Central memory CD8-positive, alpha-beta T cell (primary cell): ENCODE measurements at regions not wholly inside any gene's neighbourhood (a gene's known extent, or its start where the extent isn't known, plus 50 kb on each side); places are given as distances from the start of the nearest gene placed in this dataset.

Experiments
- ATAC-seq: fragments of 150-1000 bp; cut with Tn5 transposase; replicated peaks from 2 replicates; pipeline ENCODE4 v1.10.0; 2022; ENCODE audit warnings: mild to moderate bottlenecking, moderate FRiP score, moderate number of reproducible peaks; ENCODE audit not compliant: poor library complexity, severe bottlenecking; ENCODE audit errors: extremely low read depth
- DNase-seq, 2 donors: peaks; one replicate each; pipeline ENCODE4 v3.0.0; 2021; ENCODE audit warnings: low spot score in 2 of 2
- H3K27ac Mint-ChIP-seq: one replicate; pipeline ENCODE4 v1.8.0; 2022; ENCODE audit warnings: low read depth, mild to moderate bottlenecking, moderate library complexity, mixed read lengths
- H3K27me3 Mint-ChIP-seq: one replicate; pipeline ENCODE4 v1.8.0; 2022; ENCODE audit warnings: mixed read lengths
- H3K36me3 Mint-ChIP-seq: one replicate; pipeline ENCODE4 v1.8.0; 2022; ENCODE audit warnings: mild to moderate bottlenecking, moderate library complexity, mixed read lengths; ENCODE audit not compliant: insufficient read depth
- H3K4me1 Mint-ChIP-seq: one replicate; pipeline ENCODE4 v1.8.0; 2022; ENCODE audit warnings: mixed read lengths
- H3K4me3 Mint-ChIP-seq: one replicate; pipeline ENCODE4 v1.8.0; 2022; ENCODE audit warnings: mild to moderate bottlenecking, moderate library complexity, mixed read lengths
- H3K9me3 Mint-ChIP-seq: one replicate; pipeline ENCODE4 v1.8.0; 2022; ENCODE audit warnings: mixed read lengths

DNA sequence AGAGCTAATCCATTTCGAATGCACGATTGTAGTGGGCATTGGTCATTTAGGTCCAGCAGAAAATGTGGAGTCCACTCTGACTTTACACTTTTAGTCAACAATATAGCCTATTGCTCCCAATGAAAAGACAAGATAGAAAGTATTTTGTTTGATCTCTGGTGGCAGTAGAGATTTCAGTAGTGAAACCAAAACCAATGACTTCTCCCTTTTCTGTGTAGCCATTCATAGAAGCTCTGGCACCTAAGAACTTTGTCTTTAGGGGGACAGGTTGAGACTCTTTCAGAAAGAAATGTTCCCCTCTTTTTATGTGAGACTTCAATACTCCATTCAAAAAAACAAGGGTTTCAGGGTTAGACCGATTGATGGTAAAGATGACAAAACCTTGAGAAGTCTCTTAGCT is 510.8 kb upstream of the POU3F2 start:
- H3K4me1 Mint-ChIP-seq, result no peaks in the 10 kb centered on the region
- ATAC-seq (no peak), DNase-seq (no peak)
- no peaks in the 10 kb centered on the region for H3K27me3 Mint-ChIP-seq
- no peak overlapping the region for H3K4me3 Mint-ChIP-seq
- H3K36me3 Mint-ChIP-seq, result no peaks in the 10 kb centered on the region
- no peak overlapping the region for H3K27ac Mint-ChIP-seq
- peaks cover 15% of the 10 kb centered on the region for H3K9me3 Mint-ChIP-seq

DNA sequence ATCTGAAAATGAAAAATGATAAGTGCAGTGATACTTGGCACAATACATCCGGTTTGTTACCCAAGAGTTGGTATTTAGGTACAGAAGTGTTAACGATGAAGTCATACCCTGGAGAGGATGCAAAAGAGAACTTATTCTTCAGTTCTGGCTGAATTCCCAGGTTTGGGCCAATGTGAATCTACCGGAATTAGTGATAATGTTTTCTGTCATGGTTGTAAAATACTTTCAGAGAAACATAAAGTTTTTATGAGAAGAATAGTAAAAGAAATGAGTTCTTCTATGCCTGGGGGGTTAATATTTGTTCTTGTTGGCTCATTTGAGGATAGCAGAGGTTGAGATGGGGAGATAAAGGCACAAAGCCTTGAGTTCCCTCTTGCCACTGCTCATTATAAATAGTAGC is 509.9 kb upstream of the POU3F2 start:
- Mint-ChIP-seq H3K27me3 (no peaks in the 10 kb centered on the region), H3K36me3 (no peaks in the 10 kb centered on the region), H3K4me1 (no peaks in the 10 kb centered on the region), H3K4me3 (no peak overlapping the region), H3K27ac (no peak overlapping the region), H3K9me3 (peaks cover 16% of the 10 kb centered on the region)
- ATAC-seq (no peak), DNase-seq (no peak)

DNA sequence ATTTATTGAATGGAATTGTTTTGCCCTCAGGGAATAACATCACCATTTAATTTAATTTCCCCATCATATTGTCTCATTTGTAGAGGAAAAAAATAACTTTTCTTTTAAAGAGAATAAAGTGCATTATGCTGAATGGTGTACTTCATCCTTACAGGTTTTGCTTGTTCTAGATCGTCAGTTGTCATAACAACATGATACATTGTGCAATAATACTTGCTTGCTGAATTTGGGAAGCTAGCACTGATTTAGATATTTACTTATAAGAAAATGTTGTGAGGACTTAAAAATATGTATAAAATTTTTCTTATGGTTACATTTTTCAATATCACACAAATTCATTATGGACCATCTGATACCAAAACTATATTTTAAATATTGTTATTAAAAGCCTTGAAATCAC is 509.0 kb upstream of the POU3F2 start:
- Mint-ChIP-seq H3K27ac (no peak overlapping the region), H3K4me3 (no peak overlapping the region), H3K4me1 (no peaks in the 10 kb centered on the region), H3K36me3 (no peaks in the 10 kb centered on the region), H3K27me3 (no peaks in the 10 kb centered on the region), H3K9me3 (peaks cover 16% of the 10 kb centered on the region)
- DNase-seq, result no peak
- ATAC-seq, result no peak

DNA sequence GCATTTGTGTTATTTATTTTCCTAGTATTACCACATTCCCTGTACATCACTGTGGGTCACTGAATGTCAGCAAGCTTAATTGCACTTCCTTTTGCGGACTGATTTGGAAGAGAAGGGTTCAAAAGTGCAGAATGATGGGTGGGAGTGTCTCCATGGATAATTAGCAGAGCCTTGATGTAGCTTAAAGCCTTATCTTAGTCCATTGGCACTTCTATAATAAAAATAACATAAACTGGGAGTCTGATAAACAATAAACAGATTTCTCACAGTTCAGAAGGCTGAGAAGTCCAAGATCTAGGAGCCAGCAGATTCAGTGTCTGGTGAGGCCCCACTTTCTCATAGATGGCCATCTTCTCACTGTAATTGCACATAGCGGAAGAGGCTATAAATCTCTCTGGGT is 501.1 kb upstream of the POU3F2 start:
- DNase-seq (no peak), ATAC-seq (no peak)
- H3K27ac Mint-ChIP-seq, result no peak overlapping the region
- H3K4me3 Mint-ChIP-seq, result no peak overlapping the region
- no peaks in the 10 kb centered on the region for H3K27me3 Mint-ChIP-seq
- peaks cover 17% of the 10 kb centered on the region for H3K9me3 Mint-ChIP-seq
- no peaks in the 10 kb centered on the region for H3K4me1 Mint-ChIP-seq
- no peaks in the 10 kb centered on the region for H3K36me3 Mint-ChIP-seq

DNA sequence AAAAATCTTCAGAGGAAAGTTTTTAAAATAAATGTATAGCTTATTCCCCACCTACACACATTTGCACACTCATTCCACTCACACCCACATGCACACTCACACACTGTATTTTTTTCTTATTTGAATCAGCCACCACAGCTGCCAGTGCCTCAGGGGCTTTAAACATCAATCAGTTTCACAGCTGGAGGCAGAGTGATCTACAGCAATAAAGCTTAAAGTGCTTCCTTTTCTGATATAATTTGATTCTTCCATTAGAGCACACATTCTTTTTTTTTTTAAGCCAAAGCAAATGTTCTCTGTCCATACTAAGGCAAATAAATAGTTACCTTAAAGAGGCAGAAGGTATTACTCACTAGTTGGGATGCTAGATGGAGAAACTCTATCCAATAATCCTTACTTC is 498.8 kb upstream of the POU3F2 start:
- Mint-ChIP-seq H3K27ac (no peak overlapping the region), H3K4me1 (no peaks in the 10 kb centered on the region), H3K4me3 (no peak overlapping the region), H3K9me3 (peaks cover 20% of the 10 kb centered on the region), H3K27me3 (no peaks in the 10 kb centered on the region), H3K36me3 (no peaks in the 10 kb centered on the region)
- no peak for ATAC-seq
- no peak for DNase-seq

DNA sequence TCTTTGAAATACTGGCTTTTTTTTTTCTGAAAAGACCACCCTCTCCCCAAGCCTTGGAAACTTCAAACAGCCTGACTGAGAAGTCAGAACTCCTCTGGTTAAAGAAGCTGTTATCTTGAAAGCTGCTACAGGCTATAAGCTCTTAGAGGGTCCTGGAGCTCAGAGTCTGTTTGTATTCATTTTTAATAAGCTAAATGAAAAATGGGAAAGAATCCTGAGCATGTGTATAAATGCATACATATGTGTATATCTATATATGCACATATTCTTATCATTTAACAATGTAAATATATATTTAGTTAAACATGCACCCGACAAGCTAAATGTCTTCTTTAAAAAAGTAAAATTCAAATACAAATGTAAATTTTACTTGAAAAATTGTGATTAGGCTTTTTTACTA is 494.9 kb upstream of the POU3F2 start:
- Mint-ChIP-seq H3K36me3 (no peaks in the 10 kb centered on the region), H3K27me3 (no peaks in the 10 kb centered on the region), H3K9me3 (peaks cover 11% of the 10 kb centered on the region), H3K4me3 (no peak overlapping the region), H3K27ac (no peak overlapping the region), H3K4me1 (no peaks in the 10 kb centered on the region)
- no peak for DNase-seq
- no peak for ATAC-seq

DNA sequence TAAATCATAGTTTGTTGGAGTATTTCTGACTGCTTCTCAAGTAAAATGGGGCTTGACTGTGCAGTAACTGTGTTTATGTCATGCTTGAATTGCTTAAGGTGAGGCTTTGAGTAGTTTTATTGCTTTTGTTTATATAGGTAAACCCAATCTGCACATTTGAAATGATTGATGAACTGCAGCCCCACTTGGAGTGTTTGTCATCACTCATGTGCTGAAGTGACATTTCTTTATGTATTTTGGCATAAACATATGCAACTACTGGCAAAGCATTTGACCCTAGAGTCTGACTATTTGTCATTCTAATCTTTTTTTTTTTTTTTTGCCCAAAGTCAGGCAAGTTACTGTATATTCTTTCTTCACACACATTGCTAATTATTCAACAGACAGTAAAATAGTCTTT is 491.4 kb upstream of the POU3F2 start:
- Mint-ChIP-seq H3K36me3 (no peaks in the 10 kb centered on the region), H3K4me3 (no peak overlapping the region), H3K27ac (no peak overlapping the region), H3K9me3 (peaks cover 10% of the 10 kb centered on the region), H3K4me1 (no peaks in the 10 kb centered on the region), H3K27me3 (no peaks in the 10 kb centered on the region)
- no peak for DNase-seq
- no peak for ATAC-seq

DNA sequence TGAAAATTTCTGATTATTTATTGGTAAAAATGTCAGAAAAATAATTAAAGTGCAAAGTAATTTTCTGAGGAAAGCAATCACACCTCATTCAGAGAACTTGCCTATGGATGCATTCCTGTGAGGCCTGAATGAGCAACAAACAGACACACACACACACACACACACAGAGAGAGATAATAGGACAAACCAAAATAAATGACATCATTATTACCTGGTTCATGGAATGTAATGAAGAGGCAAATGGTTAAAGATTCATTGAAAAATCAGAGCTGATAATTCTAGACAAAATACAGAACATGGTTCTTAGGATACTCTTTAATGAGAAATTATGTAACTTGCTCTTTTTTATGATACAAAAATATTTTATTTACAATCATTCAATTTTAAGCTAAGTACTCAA is 490.6 kb upstream of the POU3F2 start:
- Mint-ChIP-seq H3K27me3 (no peaks in the 10 kb centered on the region), H3K9me3 (peaks cover 5% of the 10 kb centered on the region), H3K27ac (no peak overlapping the region), H3K4me1 (no peaks in the 10 kb centered on the region), H3K36me3 (no peaks in the 10 kb centered on the region), H3K4me3 (no peak overlapping the region)
- DNase-seq, result no peak
- ATAC-seq, result no peak

DNA sequence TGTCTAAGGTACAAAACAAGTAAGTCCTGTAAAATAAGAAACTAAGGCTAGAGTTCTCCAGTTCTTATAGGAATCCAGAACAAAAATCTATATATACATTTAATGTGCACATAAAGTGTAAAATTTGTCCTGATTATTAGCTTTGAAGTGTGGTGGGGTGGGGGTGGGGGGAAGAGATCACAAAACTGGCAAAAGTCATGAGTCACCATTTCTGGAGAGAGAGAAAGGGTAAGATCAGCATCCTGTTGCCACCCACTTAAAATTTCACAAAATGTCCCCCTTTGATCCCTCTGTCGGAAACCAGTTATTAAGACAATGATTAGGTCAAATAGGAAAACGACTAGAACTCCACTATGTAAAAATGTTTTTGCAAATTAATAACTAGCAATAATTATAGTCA is 482.0 kb upstream of the POU3F2 start:
- DNase-seq (no peak), ATAC-seq (no peak)
- H3K4me3 Mint-ChIP-seq, result no peak overlapping the region
- H3K4me1 Mint-ChIP-seq, result no peaks in the 10 kb centered on the region
- H3K9me3 Mint-ChIP-seq, result no peaks in the 10 kb centered on the region
- no peaks in the 10 kb centered on the region for H3K36me3 Mint-ChIP-seq
- H3K27me3 Mint-ChIP-seq, result no peaks in the 10 kb centered on the region
- no peak overlapping the region for H3K27ac Mint-ChIP-seq

DNA sequence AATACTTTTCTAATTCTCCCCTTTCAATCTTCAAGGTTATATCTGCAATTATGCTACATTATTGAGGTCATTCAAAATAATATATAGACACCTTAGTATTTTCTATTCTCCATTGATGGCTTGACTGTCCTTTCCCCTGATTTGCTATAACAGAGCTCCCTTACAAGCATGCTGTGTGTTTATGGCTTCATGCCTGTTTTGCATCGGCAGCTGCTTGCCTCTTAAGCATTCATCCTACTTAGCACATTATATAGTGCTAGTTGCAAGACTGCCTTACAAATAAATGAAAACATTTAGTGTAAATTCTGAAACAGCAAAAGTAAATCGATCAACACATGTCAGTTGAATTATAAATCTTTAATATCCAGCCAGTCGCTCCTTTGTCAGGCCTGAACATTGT is 476.2 kb upstream of the POU3F2 start:
- H3K4me3 Mint-ChIP-seq, result no peak overlapping the region
- H3K36me3 Mint-ChIP-seq, result no peaks in the 10 kb centered on the region
- H3K27me3 Mint-ChIP-seq, result no peaks in the 10 kb centered on the region
- no peak for DNase-seq
- no peaks in the 10 kb centered on the region for H3K4me1 Mint-ChIP-seq
- ATAC-seq, result no peak
- H3K27ac Mint-ChIP-seq, result no peak overlapping the region
- H3K9me3 Mint-ChIP-seq, result peaks cover 5% of the 10 kb centered on the region

DNA sequence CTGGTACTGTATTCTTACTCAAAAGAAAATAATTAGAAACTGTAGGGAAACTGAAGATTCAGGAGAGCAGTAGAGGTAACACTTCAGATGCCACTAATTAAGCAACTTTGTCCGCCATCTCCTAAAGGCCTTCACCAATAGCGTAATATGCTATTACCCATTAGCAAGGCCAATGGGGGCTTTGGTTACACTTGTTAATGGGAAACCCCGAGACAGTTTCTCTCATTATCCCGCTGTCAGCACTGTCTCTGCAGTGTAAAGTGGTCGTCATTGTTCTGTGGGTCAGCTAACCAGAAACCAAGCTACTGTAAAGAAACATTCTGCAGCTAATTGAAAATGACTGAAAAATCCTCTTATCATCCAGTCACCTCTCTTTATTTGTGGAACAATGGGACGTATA is 468.0 kb upstream of the POU3F2 start:
- Mint-ChIP-seq H3K27ac (no peak overlapping the region), H3K36me3 (no peaks in the 10 kb centered on the region), H3K4me1 (no peaks in the 10 kb centered on the region), H3K4me3 (no peak overlapping the region), H3K27me3 (no peaks in the 10 kb centered on the region), H3K9me3 (peaks cover 16% of the 10 kb centered on the region)
- DNase-seq (no peak), ATAC-seq (no peak)

DNA sequence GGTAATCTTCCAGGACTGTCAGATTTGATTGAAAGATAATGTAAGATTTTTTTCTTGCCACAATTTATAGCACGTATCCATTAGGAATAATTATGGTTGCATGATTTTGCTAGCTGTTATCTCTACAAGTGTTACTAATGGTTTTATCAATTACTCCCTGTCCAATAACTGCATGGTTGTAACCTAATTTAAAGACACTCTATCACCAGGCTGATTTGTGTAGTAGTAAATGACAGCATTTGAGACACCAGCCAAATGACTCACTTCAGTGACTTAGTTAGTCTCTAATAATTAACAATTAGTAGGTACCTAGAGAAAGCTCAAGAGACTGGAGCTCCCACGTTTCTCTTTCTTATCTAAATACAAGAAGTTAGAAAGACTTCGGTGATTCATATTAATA is 453.8 kb upstream of the POU3F2 start:
- no peak for DNase-seq
- Mint-ChIP-seq H3K27me3 (no peaks in the 10 kb centered on the region), H3K4me1 (no peaks in the 10 kb centered on the region), H3K36me3 (no peaks in the 10 kb centered on the region), H3K4me3 (no peak overlapping the region), H3K27ac (no peak overlapping the region), H3K9me3 (peaks cover 20% of the 10 kb centered on the region)
- ATAC-seq, result no peak

DNA sequence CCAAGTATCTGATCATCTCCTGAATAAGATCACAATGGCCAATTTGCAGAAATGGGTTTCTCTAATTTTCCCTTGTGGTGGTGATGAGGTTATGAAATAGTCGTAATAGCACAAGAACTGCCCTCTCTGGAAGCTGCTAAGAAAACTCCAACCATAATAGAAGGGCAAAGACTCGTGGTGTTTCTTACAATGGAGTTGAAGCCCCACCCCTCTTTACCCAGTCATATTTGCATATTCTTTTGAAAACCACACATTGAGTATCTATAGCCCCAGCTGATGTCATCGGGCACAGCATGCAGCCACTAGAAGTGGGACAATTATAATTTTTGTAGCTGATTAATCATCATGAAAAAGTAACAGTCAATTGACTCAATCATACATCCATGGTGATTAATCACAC is 452.1 kb upstream of the POU3F2 start:
- Mint-ChIP-seq H3K27ac (no peak overlapping the region), H3K36me3 (no peaks in the 10 kb centered on the region), H3K4me3 (no peak overlapping the region), H3K4me1 (no peaks in the 10 kb centered on the region), H3K9me3 (peaks cover 12% of the 10 kb centered on the region), H3K27me3 (no peaks in the 10 kb centered on the region)
- ATAC-seq (no peak), DNase-seq (no peak)

DNA sequence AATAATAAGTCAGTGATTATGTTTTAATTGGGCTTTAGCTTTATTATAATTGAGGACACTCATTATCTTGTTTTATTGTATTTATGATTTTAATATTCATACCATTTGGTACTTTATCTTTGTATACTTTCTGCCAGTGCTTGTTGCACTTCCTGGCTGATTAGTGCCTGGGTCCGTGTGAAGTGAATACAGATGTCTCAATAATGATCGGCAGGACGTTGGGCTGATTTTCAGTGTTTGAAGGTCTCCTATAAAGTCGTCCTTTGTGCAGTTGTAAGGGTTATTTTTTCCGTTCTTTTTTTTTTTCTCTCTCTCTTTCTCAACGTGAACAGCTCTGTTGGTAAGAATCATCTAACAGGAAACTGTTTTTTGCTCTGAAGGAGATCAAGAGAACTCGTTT is 450.0 kb upstream of the POU3F2 start:
- peaks cover under 1% of the 10 kb centered on the region for H3K9me3 Mint-ChIP-seq
- no peaks in the 10 kb centered on the region for H3K27me3 Mint-ChIP-seq
- DNase-seq (no peak), ATAC-seq (no peak)
- H3K4me1 Mint-ChIP-seq, result no peaks in the 10 kb centered on the region
- no peak overlapping the region for H3K27ac Mint-ChIP-seq
- H3K4me3 Mint-ChIP-seq, result no peak overlapping the region
- no peaks in the 10 kb centered on the region for H3K36me3 Mint-ChIP-seq
